ENCODE measurements at regions not wholly inside any gene's neighbourhood (a gene's known extent, or its start where the extent isn't known, plus 50 kb on each side); places are given as distances from the start of the nearest gene placed in this dataset.

DNA sequence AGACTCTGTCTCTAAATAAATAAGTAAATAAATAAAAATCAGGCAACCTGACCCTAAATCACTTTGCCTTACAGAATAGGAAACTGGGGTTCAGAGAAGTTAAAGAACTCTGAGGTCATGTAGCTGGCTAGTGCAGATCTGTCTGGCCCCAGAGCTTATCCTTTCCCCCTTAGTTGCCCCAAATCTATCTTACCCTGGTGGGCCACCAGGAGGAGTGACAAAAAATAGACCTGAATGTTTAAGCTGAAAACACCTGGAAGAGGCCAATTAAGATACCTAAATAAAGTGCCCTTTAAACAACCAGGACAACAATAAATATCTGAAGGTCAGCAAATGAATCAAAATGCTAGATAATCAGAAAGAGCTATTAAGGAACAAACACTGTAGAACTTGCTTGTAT, 59.7 kb downstream of the TEX35 start:
- no peaks in the 10 kb centered on the region for H3K9me3 ChIP-seq
- no peaks in the 10 kb centered on the region for H3K27me3 ChIP-seq (ENCODE audit: insufficient read depth in 3 of 3, low read length in 2 of 3)
- TF ChIP-seq, protein P1, sequence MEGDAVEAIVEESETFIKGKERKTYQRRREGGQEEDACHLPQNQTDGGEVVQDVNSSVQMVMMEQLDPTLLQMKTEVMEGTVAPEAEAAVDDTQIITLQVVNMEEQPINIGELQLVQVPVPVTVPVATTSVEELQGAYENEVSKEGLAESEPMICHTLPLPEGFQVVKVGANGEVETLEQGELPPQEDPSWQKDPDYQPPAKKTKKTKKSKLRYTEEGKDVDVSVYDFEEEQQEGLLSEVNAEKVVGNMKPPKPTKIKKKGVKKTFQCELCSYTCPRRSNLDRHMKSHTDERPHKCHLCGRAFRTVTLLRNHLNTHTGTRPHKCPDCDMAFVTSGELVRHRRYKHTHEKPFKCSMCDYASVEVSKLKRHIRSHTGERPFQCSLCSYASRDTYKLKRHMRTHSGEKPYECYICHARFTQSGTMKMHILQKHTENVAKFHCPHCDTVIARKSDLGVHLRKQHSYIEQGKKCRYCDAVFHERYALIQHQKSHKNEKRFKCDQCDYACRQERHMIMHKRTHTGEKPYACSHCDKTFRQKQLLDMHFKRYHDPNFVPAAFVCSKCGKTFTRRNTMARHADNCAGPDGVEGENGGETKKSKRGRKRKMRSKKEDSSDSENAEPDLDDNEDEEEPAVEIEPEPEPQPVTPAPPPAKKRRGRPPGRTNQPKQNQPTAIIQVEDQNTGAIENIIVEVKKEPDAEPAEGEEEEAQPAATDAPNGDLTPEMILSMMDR (IDR thresholded peaks at IDR 0.05), result no peak
- H3K4me1 ChIP-seq, result peaks cover 8% of the 10 kb centered on the region
- intact Hi-C loops (cut with DNase I), result no loop called here
- no peak overlapping the region for H3K4me3 ChIP-seq
- no peak for DNase-seq
- no peaks in the 10 kb centered on the region for H3K36me3 ChIP-seq (ENCODE audit: insufficient read depth in 1 of 2, low read depth in 1 of 2)
- no peak for ATAC-seq
- H3K27ac ChIP-seq, result no peak overlapping the region

DNA sequence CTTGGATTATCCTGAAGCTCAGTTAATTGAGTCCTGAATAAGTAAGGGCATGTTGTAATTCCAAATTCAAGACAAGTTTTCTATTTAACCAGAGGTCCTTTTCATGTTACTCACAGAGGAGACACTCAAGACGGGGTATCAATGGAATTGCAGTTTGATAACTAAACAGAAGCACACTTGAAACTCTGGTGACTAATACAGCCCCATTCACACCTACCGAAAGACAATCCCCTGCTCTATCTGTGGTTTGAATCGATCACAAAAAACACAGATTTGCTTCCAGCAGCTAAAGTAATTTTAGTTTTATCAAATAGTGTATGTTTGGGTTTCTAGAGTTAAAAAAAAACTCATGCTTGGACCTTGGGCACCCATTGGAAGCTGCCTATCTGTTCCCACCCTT, 60.4 kb downstream of the TEX35 start:
- 90 to 96% (median 95%) methylated on average over 3 of the region's 3 CpGs for WGBS, 3 donors
- TF ChIP-seq, protein P1 (IDR thresholded peaks at IDR 0.05), result no peak
- no peak for ATAC-seq
- Histone ChIP-seq H3K4me3 (no peak overlapping the region), H3K27me3 (ENCODE audit: insufficient read depth in 3 of 3, low read length in 2 of 3) (no peaks in the 10 kb centered on the region), H3K36me3 (ENCODE audit: insufficient read depth in 1 of 2, low read depth in 1 of 2) (no peaks in the 10 kb centered on the region), H3K9me3 (no peaks in the 10 kb centered on the region), H3K4me1 (peaks cover 8% of the 10 kb centered on the region), H3K27ac (no peak overlapping the region)
- DNase-seq, result no peak
- intact Hi-C loops (cut with DNase I), result no loop called here

DNA sequence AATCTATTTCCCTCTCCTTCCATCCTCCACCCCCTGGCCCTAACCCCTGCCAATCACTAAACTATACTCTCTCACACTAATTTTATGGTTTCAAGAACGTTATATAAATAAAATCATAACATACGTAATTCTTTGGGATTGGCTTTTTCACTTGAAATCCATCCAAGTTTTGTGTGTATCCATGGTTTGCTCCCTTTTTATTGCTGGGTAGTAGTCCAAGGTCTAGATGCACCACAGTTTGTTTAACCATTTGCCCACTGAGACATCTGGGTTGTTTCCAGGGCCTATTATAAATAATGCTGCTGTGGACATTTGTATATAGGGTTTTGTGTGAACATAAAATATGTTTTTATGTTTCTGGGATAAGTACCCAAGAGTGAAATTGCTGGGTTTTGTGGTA, 61.4 kb downstream of the TEX35 start:
- no peaks in the 10 kb centered on the region for H3K9me3 ChIP-seq
- H3K36me3 ChIP-seq (ENCODE audit: insufficient read depth in 1 of 2, low read depth in 1 of 2), result no peaks in the 10 kb centered on the region
- DNase-seq (no peak), ATAC-seq (no peak)
- no peak overlapping the region for H3K27ac ChIP-seq
- H3K4me3 ChIP-seq, result no peak overlapping the region
- peaks cover 8% of the 10 kb centered on the region for H3K4me1 ChIP-seq
- TF ChIP-seq, protein P1 (IDR thresholded peaks at IDR 0.05), result no peak
- H3K27me3 ChIP-seq (ENCODE audit: insufficient read depth in 3 of 3, low read length in 2 of 3), result no peaks in the 10 kb centered on the region
- intact Hi-C loops (cut with DNase I), result no loop called here
- WGBS, 3 donors, result 70 to 86% (median 78%) methylated on average over 2 of the region's 2 CpGs

DNA sequence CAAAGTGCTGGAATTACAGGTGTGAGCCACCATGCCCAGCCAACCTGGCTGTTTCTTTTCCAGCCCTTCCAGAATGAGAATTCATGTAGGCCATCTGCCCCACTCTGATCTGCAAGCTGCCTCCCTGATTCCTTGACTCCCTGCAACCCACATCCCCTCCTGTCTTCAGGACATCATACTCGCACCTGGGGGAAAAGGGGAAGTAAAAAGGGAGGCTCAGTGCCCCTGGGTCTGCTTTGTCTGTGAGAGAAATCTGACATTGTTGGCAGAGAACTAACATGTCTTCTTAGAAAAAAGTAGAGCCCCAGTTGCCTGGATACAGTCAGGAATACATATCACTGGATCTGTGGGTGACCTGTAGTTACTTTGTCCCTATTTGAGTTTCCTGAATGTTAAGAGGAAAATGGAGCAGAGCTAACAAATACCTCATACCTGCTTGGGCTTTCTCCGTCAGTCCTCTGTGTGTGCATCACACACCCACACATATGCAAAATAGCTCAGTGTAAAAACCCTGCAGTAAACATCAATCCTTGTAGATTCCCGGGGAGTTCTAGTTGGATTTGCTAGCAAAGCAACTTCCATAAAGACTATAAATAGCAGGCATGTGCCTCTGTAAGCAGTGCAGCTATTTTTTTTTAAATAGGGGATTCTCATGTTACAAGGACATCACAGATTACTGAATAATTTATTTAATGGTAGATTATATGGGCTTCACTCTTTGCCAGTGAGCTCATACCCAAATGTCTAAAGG, 62.9 kb downstream of the TEX35 start:
- DNase-seq, result no peak
- Histone ChIP-seq H3K27me3 (ENCODE audit: insufficient read depth in 3 of 3, low read length in 2 of 3) (peaks cover 0 to under 1% (median 0%) of the 10 kb centered on the region in 3 donors), H3K27ac (no peak overlapping the region), H3K36me3 (ENCODE audit: insufficient read depth in 1 of 2, low read depth in 1 of 2) (no peaks in the 10 kb centered on the region), H3K9me3 (no peaks in the 10 kb centered on the region), H3K4me1 (peaks cover 8% of the 10 kb centered on the region), H3K4me3 (no peak overlapping the region)
- intact Hi-C loops (cut with DNase I), result no loop called here
- TF ChIP-seq, protein P1 (IDR thresholded peaks at IDR 0.05), result no peak
- 43 to 46% (median 45%) methylated on average over 3 of the region's 3 CpGs for WGBS, 3 donors
- no peak for ATAC-seq

DNA sequence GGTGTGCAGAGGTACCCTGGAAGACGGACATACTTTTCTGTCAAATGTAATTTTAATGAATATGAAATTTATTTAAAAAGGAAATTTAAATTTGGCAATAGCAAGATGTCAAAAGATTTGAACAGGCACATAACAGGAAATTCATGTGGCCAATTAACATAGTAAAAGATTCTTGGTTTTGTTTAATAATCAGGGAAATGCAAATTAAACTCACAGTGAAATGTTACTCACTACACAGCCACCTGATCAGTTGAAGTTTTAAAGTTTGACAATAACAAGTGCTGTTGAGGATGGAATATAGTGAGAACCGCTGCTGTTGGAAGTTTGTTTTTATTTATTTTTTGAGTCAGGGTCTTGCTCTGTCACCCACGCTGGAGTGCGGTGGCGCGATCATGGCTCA, 63.9 kb downstream of the TEX35 start:
- TF ChIP-seq, protein P1 (IDR thresholded peaks at IDR 0.05), result no peak
- intact Hi-C loops (cut with DNase I), result no loop called here

More for the DNA sequence above, 63.9 kb downstream of the TEX35 start:
- 90 to 99% (median 97%) methylated on average over 6 of the region's 6 CpGs for WGBS, 3 donors
- DNase-seq (no peak), ATAC-seq (no peak)
- Histone ChIP-seq H3K4me3 (no peak overlapping the region), H3K27ac (no peak overlapping the region), H3K27me3 (ENCODE audit: insufficient read depth in 3 of 3, low read length in 2 of 3) (peaks cover 0 to 2% (median 0%) of the 10 kb centered on the region in 3 donors), H3K4me1 (peaks cover 8% of the 10 kb centered on the region), H3K9me3 (no peaks in the 10 kb centered on the region), H3K36me3 (ENCODE audit: insufficient read depth in 1 of 2, low read depth in 1 of 2) (no peaks in the 10 kb centered on the region)

Measured in psoas muscle (tissue), 7 donors.